ENCODE measurements at regions not wholly inside any gene's neighbourhood (a gene's known extent, or its start where the extent isn't known, plus 50 kb on each side); places are given as distances from the start of the nearest gene placed in this dataset.
"Not testable (repeated sequence)": the region's sequence is repeated elsewhere in the genome, so short reads cannot be mapped to it uniquely, and the experiment has no call there.

DNA sequence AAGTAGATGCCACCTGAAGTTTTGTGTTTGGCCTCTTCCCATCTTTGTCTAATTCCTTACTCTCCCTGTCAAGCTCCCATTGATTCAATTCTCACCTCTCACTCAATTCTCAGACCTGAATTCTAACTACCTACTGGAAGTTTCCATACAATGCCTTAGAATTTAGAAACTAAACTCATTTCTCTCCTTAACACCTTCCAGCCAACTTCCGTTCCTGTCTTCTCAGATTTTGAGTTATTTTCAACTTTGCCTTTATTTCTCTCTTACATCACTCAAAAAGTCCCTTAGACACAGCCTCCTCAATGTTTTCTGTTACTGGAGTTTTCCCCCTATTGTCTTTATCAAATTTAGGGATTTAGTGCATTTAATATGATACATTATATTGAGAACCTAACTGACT, 382.2 kb downstream of the DMAC1 start:
- ATAC-seq; intact Hi-C loops (cut with micrococcal nuclease): not testable (repeated sequence)

DNA sequence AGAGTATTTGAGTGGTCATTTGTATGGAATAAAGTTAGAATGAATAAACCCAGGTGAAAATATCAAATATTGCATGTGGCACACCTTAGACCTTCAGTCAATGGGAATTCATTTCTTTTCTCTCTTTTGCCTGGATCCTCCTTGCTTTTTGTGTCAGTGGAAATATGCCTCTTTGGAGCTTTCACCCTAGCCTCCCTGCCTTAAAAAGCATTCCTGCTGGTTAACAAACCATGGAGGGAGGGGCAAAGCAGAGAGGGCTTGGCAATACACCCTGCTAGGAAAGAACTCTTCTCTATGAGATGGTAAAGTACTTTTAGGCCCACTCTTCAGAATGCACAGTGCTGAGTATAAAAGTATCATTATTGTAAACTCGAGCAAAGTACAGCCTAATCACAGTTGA, 383.7 kb downstream of the DMAC1 start:
- no peak for ATAC-seq
- intact Hi-C loops (cut with micrococcal nuclease): no loop called here

More for the DNA sequence above, 382.2 kb downstream of the DMAC1 start:
- DNase-seq: not testable (repeated sequence)

DNA sequence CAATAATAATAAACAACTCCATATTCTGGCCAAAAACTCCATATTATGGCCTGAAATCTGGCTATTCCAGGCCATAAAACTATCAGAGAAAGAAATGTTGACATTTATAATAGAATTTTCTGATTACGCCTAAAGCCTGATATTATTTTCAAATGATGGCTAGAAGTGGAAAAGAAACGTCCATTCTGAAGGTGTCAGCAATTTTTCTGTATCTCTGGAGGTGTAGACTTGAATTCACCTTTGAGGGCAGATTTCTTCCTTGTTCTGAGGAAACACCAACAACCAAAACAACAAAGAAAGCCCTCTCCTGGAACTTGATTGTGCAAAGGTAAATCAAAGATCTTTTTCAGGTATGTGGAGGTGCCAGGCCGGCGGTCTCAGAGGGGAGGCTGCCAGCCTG, 390.7 kb downstream of the DMAC1 start:
- DNase-seq: no peak
- intact Hi-C loops (cut with micrococcal nuclease): no loop called here
- ATAC-seq: no peak

More for the DNA sequence above, 383.7 kb downstream of the DMAC1 start:
- no peak for DNase-seq

DNA sequence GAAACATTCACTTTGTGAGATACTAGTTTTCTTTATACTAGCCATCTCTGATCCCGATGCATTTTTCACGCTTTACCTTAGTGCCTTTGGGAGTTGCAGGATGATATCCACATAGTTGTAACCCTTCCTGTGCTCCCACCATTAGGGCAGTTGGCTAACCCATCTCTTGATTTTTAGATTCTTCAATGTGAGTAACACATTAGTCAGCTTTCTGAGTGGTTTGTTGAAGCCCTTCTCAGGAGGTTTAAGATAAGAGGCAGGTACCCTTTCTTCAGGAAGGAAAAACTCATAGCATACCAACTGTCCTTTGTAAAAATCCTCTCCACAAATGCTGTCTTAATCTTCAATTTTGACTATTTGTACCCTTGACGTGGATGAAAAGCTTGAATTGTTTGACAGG, 392.3 kb downstream of the DMAC1 start:
- DNase-seq (no peak), ATAC-seq (no peak)

DNA sequence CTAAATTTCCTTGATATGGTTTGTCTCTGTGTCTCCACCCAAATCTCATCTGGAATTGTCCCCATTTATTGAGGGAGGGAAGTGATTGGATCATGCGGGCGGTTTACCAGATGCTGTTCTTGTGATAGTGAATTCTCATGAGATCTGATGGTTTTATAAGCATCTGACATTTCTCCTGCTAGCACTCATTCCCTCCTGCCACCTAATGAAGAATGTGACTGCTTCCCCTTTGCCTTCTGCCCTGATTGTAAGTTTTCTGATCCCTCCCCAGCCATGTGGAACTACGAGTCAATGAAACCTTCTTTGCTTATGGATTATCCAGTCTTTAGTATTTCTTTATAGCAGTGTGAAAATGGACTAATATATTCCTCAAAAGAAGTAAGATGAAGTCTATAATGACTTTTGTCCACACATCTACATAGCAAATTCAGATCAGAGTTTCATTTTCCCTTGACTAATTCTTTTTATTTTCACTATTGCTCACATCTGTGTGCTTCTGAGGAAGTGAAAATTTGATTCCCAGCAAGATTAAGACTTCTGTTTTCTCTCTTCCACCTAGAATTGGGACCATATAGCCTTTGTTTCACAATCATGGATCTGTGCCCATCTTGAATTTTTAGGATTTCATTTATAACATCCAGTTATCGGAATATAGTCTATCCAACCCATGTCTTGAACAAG, 393.5 kb downstream of the DMAC1 start:
- no peak for ATAC-seq
- DNase-seq: no peak
- intact Hi-C loops (cut with micrococcal nuclease): no loop called here

More for the DNA sequence above, 392.3 kb downstream of the DMAC1 start:
- intact Hi-C loops (cut with micrococcal nuclease): no loop called here

DNA sequence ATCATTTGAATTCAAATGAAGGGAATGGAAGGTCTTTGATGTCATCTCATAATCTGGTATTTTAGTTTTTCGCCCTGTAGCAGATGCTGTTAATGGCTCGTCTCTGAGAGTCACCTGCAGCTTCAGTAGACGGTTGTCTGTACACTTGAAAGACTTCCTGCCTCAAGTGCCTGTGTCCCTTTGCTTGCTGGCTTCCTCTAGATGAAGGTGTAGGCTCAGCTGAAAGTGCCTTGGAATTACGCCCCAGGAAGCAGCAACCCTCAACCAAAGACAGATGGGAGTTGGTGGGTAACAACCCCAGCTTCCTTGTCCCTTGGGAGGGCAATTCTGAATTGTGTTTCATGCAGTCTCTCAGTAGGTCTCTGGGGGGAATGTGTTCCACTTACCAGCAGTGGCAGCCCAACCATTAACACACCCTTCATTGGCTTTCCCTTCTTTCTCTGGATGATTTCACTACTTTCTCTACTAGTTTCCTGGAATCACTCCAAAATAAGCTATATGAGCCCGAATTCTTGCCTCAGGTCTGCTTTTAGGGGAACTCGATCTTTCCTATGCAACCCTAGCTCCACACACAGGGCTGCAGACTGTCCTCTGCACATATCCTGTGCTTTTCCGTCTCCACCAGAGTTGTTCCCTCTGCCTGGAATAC, 395.6 kb downstream of the DMAC1 start:
- ATAC-seq: peak; percentile 44
- intact Hi-C loops (cut with micrococcal nuclease): no loop called here
- DNase-seq: no peak

DNA sequence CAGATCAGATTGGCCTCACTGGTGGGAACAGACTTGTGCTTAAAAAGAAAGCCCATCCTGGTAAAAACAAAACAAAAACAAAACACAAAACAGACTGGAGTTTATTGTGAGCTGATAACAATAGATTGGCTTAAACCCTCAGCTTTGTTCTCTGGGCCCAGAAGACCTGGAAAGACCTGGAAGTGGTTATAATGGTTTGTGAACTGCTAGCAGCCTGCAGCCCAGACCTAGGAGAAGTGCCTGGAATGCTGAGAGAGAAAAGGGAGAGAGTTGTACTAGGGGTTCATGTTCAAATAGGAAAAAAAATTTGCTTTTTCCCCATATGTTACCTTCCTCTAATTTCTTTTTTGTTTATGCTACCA, 396.6 kb downstream of the DMAC1 start:
- ATAC-seq (peak; percentile 29), DNase-seq (no peak)
- intact Hi-C loops (cut with micrococcal nuclease): no loop called here

DNA sequence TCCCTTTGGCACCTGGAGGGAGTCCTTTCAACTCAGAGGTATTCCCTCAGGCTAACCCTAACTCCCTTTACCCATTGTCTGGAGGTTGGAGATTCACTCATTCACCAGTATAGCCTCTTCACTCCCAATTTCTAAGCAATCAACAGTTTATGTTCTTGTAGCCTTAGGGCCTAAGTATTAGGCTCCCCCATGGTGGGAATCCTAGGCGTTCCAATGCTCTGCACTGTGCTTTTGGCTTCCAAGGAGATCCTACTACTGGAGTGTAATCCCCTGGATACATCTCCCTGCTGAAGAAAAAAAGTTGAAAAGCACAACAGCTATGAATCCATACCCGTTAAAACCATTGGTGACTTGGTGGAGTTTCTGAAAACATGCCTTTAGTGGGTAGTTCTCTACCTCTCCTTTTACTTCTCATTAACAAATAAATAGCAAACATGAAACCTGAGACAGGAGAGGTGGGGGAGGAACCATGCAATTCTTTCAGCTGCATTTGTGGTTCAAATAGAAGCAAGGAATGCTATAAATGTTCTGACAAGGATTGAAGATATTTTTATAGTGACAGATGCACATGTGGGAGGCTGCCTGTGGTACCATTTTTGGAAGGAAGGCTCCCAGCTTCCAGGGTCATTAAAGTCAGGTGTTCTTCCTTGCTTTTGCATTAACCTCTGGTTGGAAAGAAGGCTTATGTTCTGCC, 397.1 kb downstream of the DMAC1 start:
- ATAC-seq (peak; percentile 15), DNase-seq (no peak)
- intact Hi-C loops (cut with micrococcal nuclease): no loop called here

DNA sequence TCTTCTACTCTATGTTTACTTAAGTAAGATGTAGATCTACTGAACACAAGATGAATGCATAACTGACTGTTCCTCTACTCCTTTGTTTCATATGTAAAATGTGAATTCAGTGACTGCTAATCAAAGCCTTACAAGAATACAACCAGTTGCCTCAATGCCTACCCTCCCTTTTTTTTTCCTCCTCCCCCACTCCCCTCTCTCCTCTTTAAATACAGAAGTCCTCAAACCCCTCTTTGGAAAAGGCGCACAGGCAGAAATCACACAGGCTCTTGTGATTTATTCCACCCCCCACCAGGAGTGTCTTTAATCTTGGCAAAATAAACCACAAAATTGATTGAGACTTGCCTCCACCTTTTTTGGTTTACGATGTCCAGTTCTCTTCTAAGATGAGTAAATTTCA, 398.5 kb downstream of the DMAC1 start:
- DNase-seq: no peak
- no peak for ATAC-seq
- intact Hi-C loops (cut with micrococcal nuclease): no loop called here

DNA sequence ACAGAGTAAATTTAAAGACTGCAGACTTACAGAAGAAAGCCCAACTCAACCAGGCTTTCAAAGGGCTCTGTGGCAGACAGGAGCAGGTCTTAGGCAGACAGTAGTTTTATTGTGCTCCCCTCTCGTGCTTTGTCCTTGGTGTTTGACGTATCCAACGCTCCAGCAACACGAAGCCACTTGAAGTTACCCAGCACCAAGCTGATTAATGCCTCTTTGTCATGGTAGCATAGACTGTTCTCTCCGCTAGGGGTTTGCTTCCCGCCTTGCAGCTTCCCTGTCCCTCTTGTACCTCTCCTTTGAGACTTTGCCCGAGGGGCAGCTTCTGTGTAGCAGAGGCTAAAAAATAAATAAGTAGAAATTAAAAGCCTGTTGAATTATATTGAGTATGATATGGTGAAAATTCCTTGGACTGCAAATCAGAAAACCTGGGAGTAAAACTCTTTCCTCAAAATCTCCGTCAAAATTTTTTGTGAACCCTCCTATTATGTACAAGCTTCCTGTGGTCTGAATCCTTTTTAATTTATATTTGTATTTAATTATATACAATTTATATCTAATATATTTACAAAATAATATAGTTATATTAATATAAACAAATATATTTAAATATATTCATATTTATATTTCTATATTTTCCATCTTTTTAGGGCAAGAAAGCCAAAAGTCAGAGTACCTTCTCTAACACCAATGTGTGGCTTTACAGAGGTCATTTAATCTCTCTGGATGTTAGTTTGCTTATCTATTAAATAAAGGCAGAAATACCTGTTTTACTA, 405.4 kb downstream of the DMAC1 start:
- DNase-seq: no peak
- ATAC-seq: no peak
- intact Hi-C loops (cut with micrococcal nuclease): no loop called here

DNA sequence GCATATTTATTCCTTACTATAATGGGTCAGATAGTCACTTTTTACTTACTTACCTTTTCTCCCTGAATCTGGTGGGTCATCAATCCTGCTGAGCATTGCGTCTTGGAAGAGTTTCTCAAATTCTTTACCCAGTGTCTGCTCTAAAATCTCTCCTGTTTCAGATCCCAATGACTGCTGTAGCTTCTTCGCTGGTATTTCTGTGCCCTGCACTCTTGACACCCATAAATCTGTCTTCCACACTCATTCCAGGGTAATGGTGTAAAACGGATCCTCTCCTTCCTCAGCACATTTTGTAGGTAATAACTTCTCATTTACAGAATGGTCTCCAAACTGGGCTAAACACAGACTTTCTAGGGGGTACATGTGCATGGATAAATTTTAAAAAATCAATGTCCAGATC, 407.4 kb downstream of the DMAC1 start:
- no peak for ATAC-seq
- intact Hi-C loops (cut with micrococcal nuclease): no loop called here

DNA sequence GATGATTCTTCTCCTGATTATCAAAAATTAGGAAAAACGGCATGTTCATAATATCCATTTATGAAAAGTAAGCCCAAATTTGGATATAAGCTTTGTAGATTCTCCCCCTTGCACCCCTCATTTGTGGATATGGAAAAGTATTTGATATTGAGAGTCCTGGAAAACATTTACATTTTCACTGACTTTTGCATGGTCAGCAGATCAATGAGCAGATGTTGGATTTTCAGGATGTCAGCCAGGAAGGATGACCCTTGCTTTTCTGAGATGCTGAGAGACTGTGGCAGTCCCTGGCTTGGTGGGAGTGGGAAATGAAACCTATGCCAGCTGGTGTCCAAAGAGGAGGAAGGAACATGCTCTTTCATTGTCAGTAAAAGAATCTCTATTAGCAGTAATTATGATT, 410.8 kb downstream of the DMAC1 start:
- ATAC-seq (no peak), DNase-seq (no peak)
- intact Hi-C loops (cut with micrococcal nuclease): no loop called here

More for the DNA sequence above, 407.4 kb downstream of the DMAC1 start:
- no peak for DNase-seq

DNA sequence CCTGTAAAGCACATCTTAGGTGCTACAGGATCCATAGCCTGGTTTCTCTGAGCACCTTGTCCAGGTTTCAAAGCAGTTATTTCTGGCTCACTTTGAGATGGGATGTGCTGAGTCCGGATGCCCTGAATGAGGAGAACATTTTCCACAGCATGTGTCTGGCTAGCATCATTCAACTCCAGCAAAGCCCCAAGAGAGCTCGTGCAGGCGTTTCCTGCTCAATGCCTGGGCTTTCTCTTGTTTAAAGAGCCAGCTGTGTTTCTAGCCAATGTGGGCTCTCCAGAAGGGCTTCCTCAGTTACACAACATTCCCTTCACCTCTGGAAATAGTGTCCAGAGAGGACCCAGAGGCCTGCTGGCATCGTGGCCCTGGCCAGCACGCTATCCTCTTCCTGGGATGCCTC, 411.7 kb downstream of the DMAC1 start:
- peak; percentile 85 for ATAC-seq
- peak; percentile 49 for DNase-seq
- intact Hi-C loops (cut with micrococcal nuclease): no loop called here

DNA sequence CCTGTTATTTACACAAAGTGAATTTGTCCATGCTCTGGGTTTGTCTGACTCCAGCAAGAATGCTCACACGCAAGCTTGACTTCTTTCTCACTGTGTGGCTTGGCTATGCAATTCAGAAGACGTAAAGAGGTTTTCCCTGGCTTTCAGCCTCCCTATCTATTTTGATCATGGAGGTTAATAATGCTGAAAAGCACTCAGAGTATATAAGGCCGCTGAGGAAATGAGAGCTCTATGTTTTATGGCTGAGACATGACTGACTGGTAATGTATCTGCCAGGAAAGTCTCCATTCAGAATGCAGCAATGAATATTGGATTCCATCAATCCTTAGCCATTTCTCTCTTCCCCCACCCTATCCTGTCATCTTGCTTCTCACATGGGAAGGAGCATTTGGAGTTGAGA, 417.3 kb downstream of the DMAC1 start:
- no peak for ATAC-seq
- no peak for DNase-seq
- intact Hi-C loops (cut with micrococcal nuclease): no loop called here

DNA sequence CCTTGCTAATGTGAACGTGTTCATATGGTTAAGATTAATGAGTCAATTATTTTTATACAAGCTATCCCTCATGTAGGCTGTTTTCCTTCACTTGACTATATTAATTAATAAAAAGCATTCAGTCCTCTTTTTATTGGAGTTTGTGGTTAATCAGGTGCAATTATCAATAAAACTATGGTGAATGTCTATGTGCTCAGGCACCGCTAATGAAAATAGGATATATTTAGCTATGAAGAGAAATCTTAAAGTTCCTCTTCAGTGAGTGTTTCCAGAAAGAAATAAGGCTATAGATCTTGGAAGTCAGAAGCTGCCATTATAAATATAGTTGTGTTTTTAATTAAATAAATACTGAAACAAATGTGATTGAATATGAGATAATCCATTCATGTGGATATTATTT, 422.1 kb downstream of the DMAC1 start:
- DNase-seq: no peak
- ATAC-seq: no peak
- intact Hi-C loops (cut with micrococcal nuclease): no loop called here

DNA sequence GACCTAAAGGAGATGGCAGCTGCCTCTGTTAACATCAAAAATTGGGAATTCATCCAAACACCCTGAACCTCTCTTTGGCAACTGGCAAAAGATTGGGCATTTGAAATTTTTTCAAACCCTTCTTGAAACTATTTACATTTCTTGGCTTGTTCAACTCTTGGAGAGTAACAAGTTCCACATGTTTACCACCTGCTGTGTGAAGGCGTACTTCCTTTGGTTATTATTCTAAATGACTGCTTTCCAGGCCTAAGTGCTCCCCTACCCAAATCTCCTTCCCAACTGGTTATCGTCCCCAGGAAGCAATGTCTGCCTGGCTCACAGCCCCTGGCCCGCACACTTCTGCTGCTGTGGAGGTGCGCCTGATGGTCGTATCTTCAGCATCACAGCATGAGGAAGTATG, 422.7 kb downstream of the DMAC1 start:
- ATAC-seq (peak; percentile 41), DNase-seq (no peak)
- intact Hi-C loops (cut with micrococcal nuclease): no loop called here

DNA sequence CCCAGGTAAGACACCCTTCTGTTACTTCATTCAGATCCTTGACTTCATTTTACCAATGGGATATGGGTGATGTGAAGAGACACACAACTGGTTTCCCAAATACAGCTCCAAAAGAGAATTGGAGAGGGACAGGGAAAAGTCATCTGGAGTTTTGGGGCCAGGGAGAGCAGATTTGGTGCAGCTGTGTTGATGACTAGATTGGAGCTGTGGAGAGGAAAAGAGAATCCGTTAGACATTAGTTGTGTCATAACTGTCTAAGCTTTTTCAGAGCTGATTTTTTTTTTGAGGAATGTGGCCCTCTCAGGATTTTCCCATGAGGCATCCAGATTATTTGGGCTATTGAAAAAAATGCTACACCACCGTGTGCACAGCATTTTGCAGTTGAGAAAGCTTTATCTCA, 423.4 kb downstream of the DMAC1 start:
- DNase-seq (no peak), ATAC-seq (peak; percentile 47)
- intact Hi-C loops (cut with micrococcal nuclease): no loop called here

DNA sequence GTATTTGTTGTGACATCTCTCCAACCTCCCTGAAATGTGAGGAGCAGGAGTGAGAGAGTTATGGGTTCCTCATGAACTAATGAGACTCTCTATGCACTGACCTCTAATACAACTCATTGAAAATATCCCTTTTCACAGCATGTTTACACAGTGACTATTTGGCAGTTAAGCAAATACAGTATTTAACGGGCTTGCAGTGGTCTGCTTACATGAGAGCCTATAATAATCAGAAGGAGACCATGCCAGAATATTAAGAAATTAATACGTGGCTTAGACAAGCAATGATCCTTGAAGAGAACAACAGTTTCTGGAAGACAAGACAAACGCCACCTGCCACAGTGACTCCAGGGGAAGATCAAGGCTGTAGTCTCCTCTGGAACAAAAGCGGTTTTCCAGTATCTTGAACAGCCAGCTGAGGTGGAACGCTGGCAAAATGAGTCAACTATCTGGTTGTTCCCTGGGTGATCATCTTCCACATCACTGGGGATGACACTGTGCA, 424.5 kb downstream of the DMAC1 start:
- DNase-seq (no peak), ATAC-seq (no peak)
- intact Hi-C loops (cut with micrococcal nuclease): no loop called here

DNA sequence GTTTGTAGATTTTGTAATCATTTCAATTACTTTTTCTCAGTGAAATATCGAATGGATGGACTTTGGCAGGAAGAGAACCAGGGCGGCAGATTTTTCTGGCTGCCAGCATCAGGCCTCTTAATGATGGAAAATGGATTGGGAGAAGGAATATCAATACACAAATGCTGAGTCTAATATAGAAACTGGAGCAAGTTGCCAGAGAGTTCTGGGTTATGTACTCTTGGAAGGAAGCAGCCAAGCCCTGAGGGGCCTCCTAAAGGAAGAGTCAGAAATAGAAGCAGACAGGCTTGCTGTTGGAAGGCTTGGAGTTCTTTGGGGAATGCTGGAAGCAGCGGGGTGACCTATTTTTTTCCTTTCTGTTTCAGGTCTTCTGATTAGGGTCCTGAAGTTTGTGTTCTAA, 428.6 kb downstream of the DMAC1 start:
- peak; percentile 78 for ATAC-seq
- no peak for DNase-seq
- intact Hi-C loops (cut with micrococcal nuclease): no loop called here

DNA sequence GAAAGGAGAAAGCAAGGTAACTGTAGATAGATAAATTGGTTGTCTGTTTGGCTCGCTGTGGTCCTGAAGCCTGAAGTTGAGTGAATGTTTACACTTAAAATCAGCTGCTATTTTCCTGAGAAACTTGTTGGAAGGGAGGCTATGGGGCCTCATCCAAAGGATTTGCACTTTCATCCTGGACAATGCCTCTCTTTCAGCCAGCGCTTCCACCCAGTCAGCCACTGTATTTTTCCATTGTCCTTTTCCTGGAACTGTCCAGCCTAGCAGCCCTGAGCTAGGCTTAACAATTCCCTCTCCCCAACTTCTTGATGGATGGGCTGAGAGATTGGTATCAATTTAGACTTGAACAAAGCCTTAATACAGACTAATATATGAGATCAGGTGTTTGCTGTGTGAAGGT, 429.2 kb downstream of the DMAC1 start:
- intact Hi-C loops (cut with micrococcal nuclease): no loop called here
- ATAC-seq: peak; percentile 53
- DNase-seq: no peak
